HepG2 (cell line): ENCODE measurements at regions not wholly inside any gene's neighbourhood (a gene's known extent, or its start where the extent isn't known, plus 50 kb on each side); places are given as distances from the start of the nearest gene placed in this dataset.
"Not testable (repeated sequence)": the region's sequence is repeated elsewhere in the genome, so short reads cannot be mapped to it uniquely, and the experiment has no call there.

Experiments
- REPIN1 ChIP-seq: sonication (generic); formaldehyde crosslinking; IDR thresholded peaks from 2 replicates; pipeline ENCODE4 v1.8.0; 2022; ENCODE audit warnings: missing genetic modification reagents, low read depth, mild to moderate bottlenecking, borderline replicate concordance
- TF ChIP-seq, protein P1 (sequence below): sonication (generic); formaldehyde crosslinking; IDR thresholded peaks from 2 replicates; pipeline ENCODE4 v1.5.0; 2020; ENCODE audit warnings: mild to moderate bottlenecking, missing genetic modification reagents, moderate library complexity
- TF ChIP-seq, protein P2 (sequence below): conservative IDR thresholded peaks from 2 replicates; pipeline ENCODE4 v1.6.1; 2018; ENCODE audit warnings: missing genetic modification reagents

DNA sequence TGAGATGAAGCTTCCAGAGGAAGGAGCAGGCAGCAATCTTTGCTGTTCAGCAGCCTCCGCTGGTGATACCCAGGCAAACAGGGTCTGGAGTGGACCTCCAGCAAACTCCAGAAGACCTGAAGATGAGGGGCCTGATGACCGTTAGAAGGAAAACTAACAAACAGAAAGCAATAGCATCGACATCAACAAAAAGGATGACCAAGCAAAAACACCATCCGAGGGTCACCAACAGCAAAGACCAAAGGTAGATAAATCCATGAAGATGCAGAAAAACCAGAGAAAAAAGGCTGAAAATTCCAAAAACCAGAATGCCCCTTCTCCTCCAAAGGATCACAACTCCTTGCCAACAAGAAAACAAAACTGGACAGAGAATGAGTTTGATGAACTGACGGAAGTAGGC is 235.9 kb upstream of the NSMCE3 start:
- TF ChIP-seq, protein P1, sequence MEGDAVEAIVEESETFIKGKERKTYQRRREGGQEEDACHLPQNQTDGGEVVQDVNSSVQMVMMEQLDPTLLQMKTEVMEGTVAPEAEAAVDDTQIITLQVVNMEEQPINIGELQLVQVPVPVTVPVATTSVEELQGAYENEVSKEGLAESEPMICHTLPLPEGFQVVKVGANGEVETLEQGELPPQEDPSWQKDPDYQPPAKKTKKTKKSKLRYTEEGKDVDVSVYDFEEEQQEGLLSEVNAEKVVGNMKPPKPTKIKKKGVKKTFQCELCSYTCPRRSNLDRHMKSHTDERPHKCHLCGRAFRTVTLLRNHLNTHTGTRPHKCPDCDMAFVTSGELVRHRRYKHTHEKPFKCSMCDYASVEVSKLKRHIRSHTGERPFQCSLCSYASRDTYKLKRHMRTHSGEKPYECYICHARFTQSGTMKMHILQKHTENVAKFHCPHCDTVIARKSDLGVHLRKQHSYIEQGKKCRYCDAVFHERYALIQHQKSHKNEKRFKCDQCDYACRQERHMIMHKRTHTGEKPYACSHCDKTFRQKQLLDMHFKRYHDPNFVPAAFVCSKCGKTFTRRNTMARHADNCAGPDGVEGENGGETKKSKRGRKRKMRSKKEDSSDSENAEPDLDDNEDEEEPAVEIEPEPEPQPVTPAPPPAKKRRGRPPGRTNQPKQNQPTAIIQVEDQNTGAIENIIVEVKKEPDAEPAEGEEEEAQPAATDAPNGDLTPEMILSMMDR = not testable (repeated sequence)
- TF ChIP-seq, protein P2, sequence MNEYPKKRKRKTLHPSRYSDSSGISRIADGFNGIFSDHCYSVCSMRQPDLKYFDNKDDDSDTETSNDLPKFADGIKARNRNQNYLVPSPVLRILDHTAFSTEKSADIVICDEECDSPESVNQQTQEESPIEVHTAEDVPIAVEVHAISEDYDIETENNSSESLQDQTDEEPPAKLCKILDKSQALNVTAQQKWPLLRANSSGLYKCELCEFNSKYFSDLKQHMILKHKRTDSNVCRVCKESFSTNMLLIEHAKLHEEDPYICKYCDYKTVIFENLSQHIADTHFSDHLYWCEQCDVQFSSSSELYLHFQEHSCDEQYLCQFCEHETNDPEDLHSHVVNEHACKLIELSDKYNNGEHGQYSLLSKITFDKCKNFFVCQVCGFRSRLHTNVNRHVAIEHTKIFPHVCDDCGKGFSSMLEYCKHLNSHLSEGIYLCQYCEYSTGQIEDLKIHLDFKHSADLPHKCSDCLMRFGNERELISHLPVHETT (CRISPR knock-in tag) = not testable (repeated sequence)
- TF ChIP-seq REPIN1 (CRISPR knock-in tag) = not testable (repeated sequence)
